Uterus (tissue), 2 donors: ENCODE measurements at regions not wholly inside any gene's neighbourhood (a gene's known extent, or its start where the extent isn't known, plus 50 kb on each side); places are given as distances from the start of the nearest gene placed in this dataset.
A peak's percentile ranks its signal among the peaks of the same experiment; 100 is the strongest.

Experiments
- POLR2A ChIP-seq, 2 donors: fragments of 450-650 bp; IDR thresholded peaks; one replicate each; pipeline ENCODE4 v1.6.1; 2016; ENCODE audit warnings: antibody characterized with exemption in 2 of 2, mild to moderate bottlenecking in 1 of 2, moderate library complexity in 1 of 2
- TF ChIP-seq, protein P1 (sequence below), 4 experiments: fragments of 200-600 bp in 2 of 4; fragments of 450-650 bp in 2 of 4; sonication (generic) in 2 of 4; IDR thresholded peaks; one replicate each; pipeline ENCODE4 v1.5.1; 2016 to 2019; ENCODE audit warnings: antibody characterized with exemption in 4 of 4, mild to moderate bottlenecking in 2 of 4, moderate library complexity in 1 of 4

DNA sequence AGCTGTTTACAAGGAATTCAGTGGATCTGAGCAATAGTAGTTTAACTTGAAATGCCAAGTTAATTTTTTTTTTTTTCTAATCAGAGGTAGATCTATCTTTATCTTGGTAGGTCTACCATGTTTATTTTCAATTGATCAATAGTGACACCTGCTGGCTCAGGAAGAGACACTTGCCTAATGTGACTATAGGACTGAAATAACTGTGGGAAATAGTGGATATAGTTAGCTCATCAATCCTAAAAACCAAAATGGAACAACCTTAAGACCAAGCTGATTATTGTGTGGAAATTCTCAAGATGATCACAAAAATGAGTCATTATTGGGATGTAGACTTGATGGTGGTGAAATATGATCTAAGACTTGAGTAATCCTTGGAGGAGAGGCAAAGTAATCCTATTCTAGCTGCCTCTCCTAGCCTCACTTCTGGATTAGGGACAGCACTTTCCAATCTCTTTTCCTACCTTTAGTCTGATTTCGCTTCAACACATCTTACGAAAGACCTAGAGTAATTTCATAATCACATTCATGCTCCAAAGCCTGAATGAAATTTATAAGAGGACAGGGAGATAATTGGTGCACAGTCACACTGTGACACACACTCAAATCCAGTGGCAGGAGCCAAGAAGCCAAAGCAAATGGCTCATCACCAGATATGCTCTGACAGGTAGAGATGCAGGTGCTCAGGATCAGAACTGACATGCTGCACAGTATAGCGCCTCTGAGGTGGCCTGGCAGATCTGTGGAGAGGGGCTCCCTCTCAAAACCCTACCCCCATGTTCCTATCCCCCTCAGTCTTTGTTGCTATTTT lies 156.3 kb downstream of the HMHB1 start:
- TF ChIP-seq, protein P1, sequence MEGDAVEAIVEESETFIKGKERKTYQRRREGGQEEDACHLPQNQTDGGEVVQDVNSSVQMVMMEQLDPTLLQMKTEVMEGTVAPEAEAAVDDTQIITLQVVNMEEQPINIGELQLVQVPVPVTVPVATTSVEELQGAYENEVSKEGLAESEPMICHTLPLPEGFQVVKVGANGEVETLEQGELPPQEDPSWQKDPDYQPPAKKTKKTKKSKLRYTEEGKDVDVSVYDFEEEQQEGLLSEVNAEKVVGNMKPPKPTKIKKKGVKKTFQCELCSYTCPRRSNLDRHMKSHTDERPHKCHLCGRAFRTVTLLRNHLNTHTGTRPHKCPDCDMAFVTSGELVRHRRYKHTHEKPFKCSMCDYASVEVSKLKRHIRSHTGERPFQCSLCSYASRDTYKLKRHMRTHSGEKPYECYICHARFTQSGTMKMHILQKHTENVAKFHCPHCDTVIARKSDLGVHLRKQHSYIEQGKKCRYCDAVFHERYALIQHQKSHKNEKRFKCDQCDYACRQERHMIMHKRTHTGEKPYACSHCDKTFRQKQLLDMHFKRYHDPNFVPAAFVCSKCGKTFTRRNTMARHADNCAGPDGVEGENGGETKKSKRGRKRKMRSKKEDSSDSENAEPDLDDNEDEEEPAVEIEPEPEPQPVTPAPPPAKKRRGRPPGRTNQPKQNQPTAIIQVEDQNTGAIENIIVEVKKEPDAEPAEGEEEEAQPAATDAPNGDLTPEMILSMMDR (IDR thresholded peaks at IDR 0.05) = peak in 1 of 4 experiments; percentile 10
- TF ChIP-seq POLR2A (IDR thresholded peaks at IDR 0.05) = no peak
